HEK293 (cell line): ENCODE measurements at regions not wholly inside any gene's neighbourhood (a gene's known extent, or its start where the extent isn't known, plus 50 kb on each side); places are given as distances from the start of the nearest gene placed in this dataset.

Experiments
- CTCF ChIA-PET: fragments of 350-600 bp; formaldehyde crosslinking; extraction: SDS; loops from one replicate; lab custom pipeline; 2021; ENCODE audit warnings: antibody characterized with exemption; lab: Yijun Ruan, JAX
- POLR2A ChIA-PET: fragments of 300-600 bp; formaldehyde crosslinking; extraction: SDS; loops from one replicate; lab custom pipeline; 2020; ENCODE audit warnings: antibody characterized with exemption, inconsistent platforms; lab: Yijun Ruan, JAX
- H3K27ac ChIP-seq: fragments of 200-500 bp; sonication (Bioruptor generic); 2 replicates; pipeline ENCODE4 v1.5.1; 2014; ENCODE audit warnings: low read depth, low read length, control low read depth, inconsistent platforms; ENCODE audit errors: extremely low read depth
- H3K36me3 ChIP-seq, 2 experiments: fragments of 200-500 bp in 1 of 2; sonication (Bioruptor generic) in 1 of 2; 1 replicate in 1 of 2; 2 replicates in 1 of 2; pipeline ENCODE4 v1.5.1; 2014 to 2017; ENCODE audit warnings: inconsistent platforms in 2 of 2, low read length in 2 of 2; ENCODE audit not compliant: control insufficient read depth in 2 of 2, insufficient read depth in 1 of 2
- H3K4me1 ChIP-seq: fragments of 200-500 bp; sonication (Bioruptor generic); 2 replicates; pipeline ENCODE4 v1.5.1; 2014; ENCODE audit warnings: mild to moderate bottlenecking, low read length, inconsistent platforms; ENCODE audit not compliant: control insufficient read depth, insufficient read depth
- H3K4me3 ChIP-seq: 2 replicates; pipeline ENCODE4 v1.5.1; 2011; ENCODE audit warnings: low read depth, mild to moderate bottlenecking, control low read depth, low read length, moderate library complexity
- H3K9me3 ChIP-seq: fragments of 200-500 bp; sonication (Bioruptor generic); 2 replicates; pipeline ENCODE4 v1.5.1; 2014; ENCODE audit warnings: low read depth, low read length, inconsistent platforms; ENCODE audit not compliant: control insufficient read depth, insufficient read depth
- GLIS2 ChIP-seq: fragments of 450-650 bp; formaldehyde crosslinking; IDR thresholded peaks from 2 replicates; pipeline ENCODE4 v1.5.1; 2016; ENCODE audit warnings: missing biosample characterization, missing genetic modification characterization
- HOXC10 ChIP-seq: sonication (generic); formaldehyde crosslinking; IDR thresholded peaks from 2 replicates; pipeline ENCODE4 v1.8.1; 2023; ENCODE audit warnings: mild to moderate bottlenecking, missing genetic modification reagents
- KLF8 ChIP-seq: fragments of 450-650 bp; formaldehyde crosslinking; IDR thresholded peaks from 2 replicates; pipeline ENCODE4 v1.5.1; 2016; ENCODE audit warnings: missing biosample characterization, missing genetic modification characterization
- SALL2 ChIP-seq: fragments of 450-650 bp; formaldehyde crosslinking; IDR thresholded peaks from 2 replicates; pipeline ENCODE4 v1.5.0; 2017; ENCODE audit warnings: missing biosample characterization, mild to moderate bottlenecking, missing genetic modification characterization, borderline replicate concordance
- SCRT2 ChIP-seq: fragments of 450-650 bp; formaldehyde crosslinking; IDR thresholded peaks from 2 replicates; pipeline ENCODE4 v1.5.1; 2016; ENCODE audit warnings: missing biosample characterization, missing genetic modification characterization
- ZBTB7A ChIP-seq: fragments of 450-650 bp; formaldehyde crosslinking; IDR thresholded peaks from 2 replicates; pipeline ENCODE4 v1.5.1; 2016; ENCODE audit warnings: low read depth, missing biosample characterization, missing genetic modification characterization
- ZNF16 ChIP-seq: fragments of 450-650 bp; formaldehyde crosslinking; IDR thresholded peaks from 2 replicates; pipeline ENCODE4 v1.5.1; 2016; ENCODE audit warnings: low read depth, missing biosample characterization, missing genetic modification characterization
- ZNF169 ChIP-seq: fragments of 450-650 bp; formaldehyde crosslinking; IDR thresholded peaks from 2 replicates; pipeline ENCODE4 v1.5.1; 2016; ENCODE audit warnings: missing biosample characterization, missing genetic modification characterization
- ZNF2 ChIP-seq: fragments of 450-650 bp; formaldehyde crosslinking; IDR thresholded peaks from 2 replicates; pipeline ENCODE4 v1.5.1; 2016; ENCODE audit warnings: missing biosample characterization, missing genetic modification characterization
- ZNF202 ChIP-seq: fragments of 450-650 bp; formaldehyde crosslinking; IDR thresholded peaks from 2 replicates; pipeline ENCODE4 v1.5.1; 2016; ENCODE audit warnings: missing biosample characterization, missing genetic modification characterization, borderline replicate concordance
- ZNF292 ChIP-seq: fragments of 450-650 bp; formaldehyde crosslinking; IDR thresholded peaks from 2 replicates; pipeline ENCODE4 v1.5.1; 2016; ENCODE audit warnings: low read depth, missing biosample characterization, missing genetic modification characterization, borderline replicate concordance
- ZNF302 ChIP-seq: fragments of 450-650 bp; formaldehyde crosslinking; IDR thresholded peaks from 2 replicates; pipeline ENCODE4 v1.5.1; 2016; ENCODE audit warnings: missing biosample characterization, missing genetic modification characterization, low read depth
- ZNF311 ChIP-seq: fragments of 450-650 bp; formaldehyde crosslinking; IDR thresholded peaks from 2 replicates; pipeline ENCODE4 v1.5.1; 2017; ENCODE audit warnings: missing biosample characterization, missing genetic modification characterization, borderline replicate concordance
- ZNF423 ChIP-seq: fragments of 450-650 bp; formaldehyde crosslinking; IDR thresholded peaks from 2 replicates; pipeline ENCODE4 v1.5.1; 2016; ENCODE audit warnings: missing biosample characterization, missing genetic modification characterization
- ZNF473 ChIP-seq: fragments of 450-650 bp; formaldehyde crosslinking; IDR thresholded peaks from 2 replicates; pipeline ENCODE4 v1.5.1; 2017; ENCODE audit warnings: missing biosample characterization, missing genetic modification characterization
- ZNF48 ChIP-seq: fragments of 450-650 bp; formaldehyde crosslinking; IDR thresholded peaks from 2 replicates; pipeline ENCODE4 v1.5.1; 2016; ENCODE audit warnings: missing biosample characterization, missing genetic modification characterization
- ZNF555 ChIP-seq: fragments of 450-650 bp; formaldehyde crosslinking; conservative IDR thresholded peaks from 2 replicates; pipeline ENCODE4 v1.5.1; 2017; ENCODE audit warnings: missing biosample characterization, mild to moderate bottlenecking, missing genetic modification characterization, inconsistent platforms
- ZNF596 ChIP-seq: fragments of 450-650 bp; IDR thresholded peaks from 2 replicates; pipeline ENCODE4 v1.5.0; 2018; ENCODE audit warnings: missing biosample characterization, mild to moderate bottlenecking, missing genetic modification characterization, moderate library complexity
- ZNF600 ChIP-seq: fragments of 450-650 bp; formaldehyde crosslinking; IDR thresholded peaks from 2 replicates; pipeline ENCODE4 v1.5.1; 2016; ENCODE audit warnings: missing biosample characterization, missing genetic modification characterization
- ZNF645 ChIP-seq: fragments of 450-650 bp; formaldehyde crosslinking; IDR thresholded peaks from 2 replicates; pipeline ENCODE4; 2016; ENCODE audit warnings: missing biosample characterization, missing genetic modification characterization
- ZNF658 ChIP-seq: fragments of 450-650 bp; formaldehyde crosslinking; IDR thresholded peaks from 2 replicates; pipeline ENCODE4; 2016; ENCODE audit warnings: missing biosample characterization, missing genetic modification characterization
- TF ChIP-seq, protein P1 (sequence below): fragments of 450-650 bp; formaldehyde crosslinking; IDR thresholded peaks from 2 replicates; pipeline ENCODE4 v1.5.1; 2016; ENCODE audit warnings: missing biosample characterization, missing genetic modification characterization
- TF ChIP-seq, protein P2 (sequence below): fragments of 450-650 bp; formaldehyde crosslinking; IDR thresholded peaks from 2 replicates; pipeline ENCODE4 v1.5.1; 2017; ENCODE audit warnings: missing biosample characterization, missing genetic modification characterization

DNA sequence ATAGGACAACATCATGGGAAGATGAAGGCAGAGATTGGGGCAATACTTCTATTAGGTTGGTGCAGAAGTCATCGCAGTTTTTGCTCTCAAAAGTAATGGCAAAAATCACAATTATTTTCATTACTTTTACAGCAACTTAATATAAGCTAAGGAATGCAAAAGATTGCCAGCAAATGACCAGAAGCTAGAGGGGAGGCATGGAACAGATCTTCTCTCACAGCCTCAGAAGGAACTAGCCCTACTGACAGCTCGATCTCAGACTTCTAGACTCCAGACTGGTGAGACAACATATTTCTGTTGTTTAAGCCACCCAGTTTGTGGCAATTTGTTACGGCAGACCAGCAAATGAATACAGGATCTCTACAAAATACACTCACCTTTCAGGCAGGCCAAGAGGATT lies 348.5 kb upstream of the TBX3 start:
- Histone ChIP-seq H3K4me3 (no peak overlapping the region), H3K27ac (no peak overlapping the region), H3K36me3 (no peaks in the 10 kb centered on the region), H3K4me1 (no peaks in the 10 kb centered on the region), H3K9me3 (no peaks in the 10 kb centered on the region)
- ChIA-PET POLR2A (no interaction called here), CTCF (no interaction called here)
- TF ChIP-seq, protein P1, sequence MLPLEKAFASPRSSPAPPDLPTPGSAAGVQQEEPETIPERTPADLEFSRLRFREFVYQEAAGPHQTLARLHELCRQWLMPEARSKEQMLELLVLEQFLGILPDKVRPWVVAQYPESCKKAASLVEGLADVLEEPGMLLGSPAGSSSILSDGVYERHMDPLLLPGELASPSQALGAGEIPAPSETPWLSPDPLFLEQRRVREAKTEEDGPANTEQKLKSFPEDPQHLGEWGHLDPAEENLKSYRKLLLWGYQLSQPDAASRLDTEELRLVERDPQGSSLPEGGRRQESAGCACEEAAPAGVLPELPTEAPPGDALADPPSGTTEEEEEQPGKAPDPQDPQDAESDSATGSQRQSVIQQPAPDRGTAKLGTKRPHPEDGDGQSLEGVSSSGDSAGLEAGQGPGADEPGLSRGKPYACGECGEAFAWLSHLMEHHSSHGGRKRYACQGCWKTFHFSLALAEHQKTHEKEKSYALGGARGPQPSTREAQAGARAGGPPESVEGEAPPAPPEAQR (tag by site-specific recombination): no peak
- TF ChIP-seq ZNF596 (no peak), ZNF2 (tag by site-specific recombination) (no peak), ZNF292 (no peak), ZNF555 (tag by site-specific recombination) (no peak), HOXC10 (CRISPR knock-in tag) (no peak), ZNF423 (tag by site-specific recombination) (no peak)
- TF ChIP-seq, protein P2, sequence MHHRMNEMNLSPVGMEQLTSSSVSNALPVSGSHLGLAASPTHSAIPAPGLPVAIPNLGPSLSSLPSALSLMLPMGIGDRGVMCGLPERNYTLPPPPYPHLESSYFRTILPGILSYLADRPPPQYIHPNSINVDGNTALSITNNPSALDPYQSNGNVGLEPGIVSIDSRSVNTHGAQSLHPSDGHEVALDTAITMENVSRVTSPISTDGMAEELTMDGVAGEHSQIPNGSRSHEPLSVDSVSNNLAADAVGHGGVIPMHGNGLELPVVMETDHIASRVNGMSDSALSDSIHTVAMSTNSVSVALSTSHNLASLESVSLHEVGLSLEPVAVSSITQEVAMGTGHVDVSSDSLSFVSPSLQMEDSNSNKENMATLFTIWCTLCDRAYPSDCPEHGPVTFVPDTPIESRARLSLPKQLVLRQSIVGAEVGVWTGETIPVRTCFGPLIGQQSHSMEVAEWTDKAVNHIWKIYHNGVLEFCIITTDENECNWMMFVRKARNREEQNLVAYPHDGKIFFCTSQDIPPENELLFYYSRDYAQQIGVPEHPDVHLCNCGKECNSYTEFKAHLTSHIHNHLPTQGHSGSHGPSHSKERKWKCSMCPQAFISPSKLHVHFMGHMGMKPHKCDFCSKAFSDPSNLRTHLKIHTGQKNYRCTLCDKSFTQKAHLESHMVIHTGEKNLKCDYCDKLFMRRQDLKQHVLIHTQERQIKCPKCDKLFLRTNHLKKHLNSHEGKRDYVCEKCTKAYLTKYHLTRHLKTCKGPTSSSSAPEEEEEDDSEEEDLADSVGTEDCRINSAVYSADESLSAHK (tag by site-specific recombination): no peak

- TF ChIP-seq ZNF645 (no peak), ZNF169 (tag by site-specific recombination) (no peak), ZNF302 (tag by site-specific recombination) (no peak), ZNF600 (no peak), ZNF16 (tag by site-specific recombination) (no peak), SCRT2 (no peak), ZNF48 (tag by site-specific recombination) (no peak), ZBTB7A (tag by site-specific recombination) (no peak), ZNF473 (tag by site-specific recombination) (no peak), ZNF658 (tag by site-specific recombination) (no peak), GLIS2 (tag by site-specific recombination) (no peak), SALL2 (no peak), ZNF311 (no peak), ZNF202 (tag by site-specific recombination) (no peak), KLF8 (tag by site-specific recombination) (no peak)
- POLR2A ChIA-PET: interaction anchor here (0.6 kb wide), 1 partner anchor 1597 kb away, joined by 3 read pairs; no protein-coding TSS in a partner anchor
- CTCF ChIA-PET: no interaction called here
Observed at GRCh38 chr12:115030017-115030416, 346.0 kb upstream of the TBX3 start.

More at GRCh38 chr12:115030017-115030416, 346.0 kb upstream of the TBX3 start:
- Histone ChIP-seq H3K27ac (no peak overlapping the region), H3K9me3 (no peaks in the 10 kb centered on the region), H3K4me3 (no peak overlapping the region), H3K4me1 (no peaks in the 10 kb centered on the region), H3K36me3 (no peaks in the 10 kb centered on the region)
